Mesendoderm (in vitro differentiated cells): ENCODE measurements at regions not wholly inside any gene's neighbourhood (a gene's known extent, or its start where the extent isn't known, plus 50 kb on each side); places are given as distances from the start of the nearest gene placed in this dataset.

Experiments used
- DNase-seq: peaks from one replicate; pipeline ENCODE4 v3.0.0; 2013
- H2AK5ac ChIP-seq: 2 replicates; pipeline ENCODE4 v1.6.1; 2013; ENCODE audit warnings: low read length, inconsistent platforms
- H2BK120ac ChIP-seq: 2 replicates; pipeline ENCODE4 v1.6.1; 2013; ENCODE audit warnings: low read depth, mild to moderate bottlenecking, low read length, moderate library complexity, mixed read lengths
- H2BK15ac ChIP-seq: replicated peaks from 2 replicates; pipeline ENCODE4 v1.6.1; 2013; ENCODE audit warnings: low read depth, mild to moderate bottlenecking, moderate library complexity
- H2BK5ac ChIP-seq: 2 replicates; pipeline ENCODE4 v1.6.1; 2013; ENCODE audit warnings: low read length, inconsistent platforms
- H3K18ac ChIP-seq: 2 replicates; pipeline ENCODE4 v1.6.1; 2013; ENCODE audit warnings: mild to moderate bottlenecking, low read length, mixed read lengths
- H3K23ac ChIP-seq: one replicate; pipeline ENCODE4 v1.6.1; 2013; ENCODE audit warnings: low read length
- H3K27ac ChIP-seq: 2 replicates; pipeline ENCODE4 v1.5.1; 2013; ENCODE audit warnings: low read depth, mild to moderate bottlenecking, inconsistent platforms, low read length, moderate library complexity
- H3K27me3 ChIP-seq: 2 replicates; pipeline ENCODE4 v1.6.1; 2013; ENCODE audit warnings: low read length, control low read depth, mild to moderate bottlenecking, inconsistent platforms; ENCODE audit not compliant: insufficient read depth, poor library complexity
- H3K36me3 ChIP-seq: 2 replicates; pipeline ENCODE4 v1.6.1; 2013; ENCODE audit warnings: low read length, inconsistent platforms; ENCODE audit not compliant: control insufficient read depth, insufficient read depth
- H3K4ac ChIP-seq: one replicate; pipeline ENCODE4 v1.6.1; 2013; ENCODE audit warnings: low read depth, mild to moderate bottlenecking, low read length, moderate library complexity
- H3K4me1 ChIP-seq: 2 replicates; pipeline ENCODE4 v1.6.1; 2013; ENCODE audit warnings: low read depth, low read length, inconsistent platforms; ENCODE audit not compliant: control insufficient read depth
- H3K4me2 ChIP-seq: 2 replicates; pipeline ENCODE4 v1.6.1; 2013; ENCODE audit warnings: low read length
- H3K4me3 ChIP-seq: 2 replicates; pipeline ENCODE4 v1.5.1; 2013; ENCODE audit warnings: mild to moderate bottlenecking, low read length
- H3K56ac ChIP-seq: one replicate; pipeline ENCODE4 v1.6.1; 2013; ENCODE audit warnings: low read length
- H3K79me1 ChIP-seq: 2 replicates; pipeline ENCODE4 v1.6.1; 2013; ENCODE audit warnings: low read length, inconsistent platforms
- H3K79me2 ChIP-seq: 2 replicates; pipeline ENCODE4 v1.6.1; 2013; ENCODE audit warnings: mild to moderate bottlenecking, low read length; ENCODE audit not compliant: control insufficient read depth, insufficient read depth
- H3K9ac ChIP-seq: 2 replicates; pipeline ENCODE4 v1.6.1; 2013; ENCODE audit warnings: low read length, inconsistent platforms
- H4K5ac ChIP-seq: one replicate; pipeline ENCODE4 v1.6.1; 2013; ENCODE audit warnings: low read length
- H4K8ac ChIP-seq: one replicate; pipeline ENCODE4 v1.6.1; 2013; ENCODE audit warnings: low read depth, mild to moderate bottlenecking, control low read depth, low read length, moderate library complexity
- WGBS: extraction: QIAGEN DNeasy Blood & Tissue Kit; methylation state at CpG from one replicate; pipeline ENCODE4 v1.1.7; 2013; ENCODE audit warnings: low lambda C conversion rate, missing lambda C conversion rate; ENCODE audit not compliant: insufficient coverage; ENCODE audit errors: extremely low coverage; 5-methylcytosine and 5-hydroxymethylcytosine counted together

DNA sequence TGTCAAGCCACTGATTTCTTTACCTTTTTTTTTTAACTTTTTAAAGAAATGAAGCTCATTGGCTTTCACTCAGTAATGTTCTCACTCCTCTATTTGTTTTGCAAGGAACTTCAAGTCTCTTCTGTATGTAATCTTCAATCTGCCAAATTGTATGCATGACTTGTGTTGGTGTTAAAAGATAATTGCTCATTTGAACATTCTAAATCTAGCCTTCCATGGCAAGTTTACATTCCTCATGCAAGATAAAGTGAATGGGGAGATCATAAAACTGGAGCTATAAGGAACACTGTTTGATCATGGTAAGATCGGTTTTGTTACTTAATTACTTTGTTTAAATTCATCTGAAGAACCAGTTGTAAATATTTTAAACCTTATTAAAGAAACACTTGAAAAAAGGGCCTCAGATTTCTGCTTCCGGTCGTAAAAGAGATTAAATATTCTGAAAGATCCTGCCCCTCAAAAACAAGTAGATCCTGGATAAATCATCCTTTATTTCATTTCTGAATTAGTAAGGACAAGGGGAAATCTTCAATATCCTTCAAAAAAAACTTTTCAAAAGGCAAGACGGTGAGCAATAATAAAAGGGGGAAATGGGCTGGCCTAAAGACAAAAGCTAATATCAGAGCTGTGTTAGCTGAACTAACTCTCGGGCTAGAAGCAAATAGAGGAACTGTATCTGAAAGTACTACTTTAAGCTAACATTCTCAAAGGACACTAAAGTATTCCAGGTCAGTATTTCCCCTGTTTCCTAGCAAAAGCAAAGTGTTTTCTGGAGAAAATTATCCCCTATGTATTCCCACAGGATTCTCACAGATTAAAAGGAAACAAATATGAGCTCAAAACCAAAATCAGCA is 107.0 kb upstream of the ATP11B start:
- Histone ChIP-seq H3K27me3 (no peaks in the 10 kb centered on the region), H3K4ac (no peak overlapping the region), H2AK5ac (no peak overlapping the region), H2BK120ac (no peak overlapping the region), H2BK15ac (no peak overlapping the region), H3K79me2 (no peaks in the 10 kb centered on the region), H3K4me1 (no peaks in the 10 kb centered on the region), H3K56ac (no peak overlapping the region), H4K5ac (no peak overlapping the region), H3K9ac (no peak overlapping the region), H3K23ac (no peak overlapping the region), H3K18ac (no peak overlapping the region), H3K79me1 (no peaks in the 10 kb centered on the region), H3K27ac (no peak overlapping the region), H3K4me2 (no peak overlapping the region), H2BK5ac (no peak overlapping the region), H3K36me3 (no peaks in the 10 kb centered on the region), H3K4me3 (no peak overlapping the region), H4K8ac (no peak overlapping the region)
- peak; percentile 14 for DNase-seq
- WGBS: no CpG with 5 or more reads among the region's 5 CpGs

DNA sequence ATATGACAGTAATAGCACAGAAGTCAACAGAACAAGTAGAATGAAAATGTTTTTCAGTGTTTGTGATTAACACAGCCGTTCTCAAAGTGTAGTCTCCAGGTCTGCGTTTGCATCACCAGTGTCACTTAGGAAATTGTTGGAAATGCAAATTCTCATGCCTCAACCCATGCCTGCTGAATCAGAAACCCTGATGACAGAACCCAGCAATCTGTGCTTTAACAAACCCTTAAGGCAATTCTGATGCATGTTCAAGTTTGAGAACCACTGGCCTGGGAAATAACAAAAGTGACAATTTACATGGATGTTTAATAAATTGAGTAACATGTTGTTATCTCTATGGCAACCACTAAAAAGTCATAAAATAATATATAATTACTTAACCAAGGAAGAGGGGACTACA is 103.1 kb upstream of the ATP11B start:
- Histone ChIP-seq H3K36me3 (no peaks in the 10 kb centered on the region), H4K5ac (no peak overlapping the region), H3K56ac (no peak overlapping the region), H3K18ac (no peak overlapping the region), H2BK120ac (no peak overlapping the region), H3K79me1 (no peaks in the 10 kb centered on the region), H2AK5ac (no peak overlapping the region), H3K4ac (no peak overlapping the region), H3K79me2 (no peaks in the 10 kb centered on the region), H3K4me3 (no peak overlapping the region), H3K23ac (no peak overlapping the region), H3K4me1 (no peaks in the 10 kb centered on the region), H3K9ac (no peak overlapping the region), H3K27me3 (no peaks in the 10 kb centered on the region), H2BK5ac (no peak overlapping the region), H3K27ac (no peak overlapping the region), H4K8ac (no peak overlapping the region), H3K4me2 (no peak overlapping the region), H2BK15ac (no peak overlapping the region)
- DNase-seq: peak; percentile 20
- no CpG with 5 or more reads among the region's 2 CpGs for WGBS

DNA sequence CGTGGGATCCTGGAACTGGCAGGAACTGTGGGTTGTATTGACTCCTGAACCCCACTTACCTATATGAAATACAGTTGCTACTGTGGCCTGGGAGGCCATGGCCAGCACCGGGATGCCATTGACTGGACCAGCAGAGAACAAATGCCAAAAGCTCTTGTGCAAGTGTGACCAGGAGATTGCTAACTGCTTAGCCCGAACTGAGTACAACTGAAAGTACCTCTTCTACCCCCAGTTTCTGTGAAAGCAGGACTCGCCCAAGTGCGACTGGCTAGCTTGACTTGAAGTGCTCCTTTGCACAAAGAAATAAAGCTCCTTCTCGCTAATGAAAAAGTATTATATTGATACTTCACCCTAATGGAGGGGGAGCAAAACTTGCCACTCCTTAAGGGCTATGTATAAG is 101.3 kb upstream of the ATP11B start:
- Histone ChIP-seq H2AK5ac (no peak overlapping the region), H3K79me1 (no peaks in the 10 kb centered on the region), H3K27ac (no peak overlapping the region), H3K27me3 (no peaks in the 10 kb centered on the region), H3K4me3 (no peak overlapping the region), H3K4me2 (no peak overlapping the region), H3K56ac (no peak overlapping the region), H4K8ac (no peak overlapping the region), H3K4me1 (no peaks in the 10 kb centered on the region), H2BK5ac (no peak overlapping the region), H2BK15ac (no peak overlapping the region), H3K9ac (no peak overlapping the region), H3K4ac (no peak overlapping the region), H4K5ac (no peak overlapping the region), H3K23ac (no peak overlapping the region), H3K36me3 (no peaks in the 10 kb centered on the region), H2BK120ac (no peak overlapping the region), H3K79me2 (no peaks in the 10 kb centered on the region), H3K18ac (no peak overlapping the region)
- WGBS: no CpG with 5 or more reads among the region's 6 CpGs
- no peak for DNase-seq

DNA sequence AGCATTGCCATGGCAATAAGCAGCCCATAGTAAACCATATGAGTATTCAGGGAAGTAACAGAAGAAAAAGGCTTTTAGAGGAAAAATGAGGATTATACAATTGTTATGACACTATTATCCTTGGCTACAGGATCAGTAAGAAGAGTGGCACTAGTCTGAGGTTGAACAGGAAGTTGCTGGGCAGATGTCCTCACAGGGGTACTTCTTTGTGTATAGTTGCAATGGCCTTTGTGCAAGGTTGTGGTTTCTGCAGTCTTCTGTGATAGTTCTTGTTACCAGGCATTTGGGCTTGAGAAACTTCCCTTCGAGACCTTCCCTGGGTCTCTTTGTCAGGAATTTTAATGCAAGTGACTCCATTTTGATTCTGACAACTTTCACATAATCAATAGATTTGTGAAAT is 100.6 kb upstream of the ATP11B start:
- Histone ChIP-seq H3K36me3 (no peaks in the 10 kb centered on the region), H3K4me2 (no peak overlapping the region), H2BK5ac (no peak overlapping the region), H3K4ac (no peak overlapping the region), H3K4me1 (no peaks in the 10 kb centered on the region), H3K18ac (no peak overlapping the region), H2BK120ac (no peak overlapping the region), H3K56ac (no peak overlapping the region), H2AK5ac (no peak overlapping the region), H3K27ac (no peak overlapping the region), H3K9ac (no peak overlapping the region), H3K27me3 (no peaks in the 10 kb centered on the region), H3K23ac (no peak overlapping the region), H3K4me3 (no peak overlapping the region), H3K79me2 (no peaks in the 10 kb centered on the region), H3K79me1 (no peaks in the 10 kb centered on the region), H2BK15ac (no peak overlapping the region), H4K5ac (no peak overlapping the region), H4K8ac (no peak overlapping the region)
- no peak for DNase-seq
- WGBS: no CpG with 5 or more reads among the region's 1 CpG

DNA sequence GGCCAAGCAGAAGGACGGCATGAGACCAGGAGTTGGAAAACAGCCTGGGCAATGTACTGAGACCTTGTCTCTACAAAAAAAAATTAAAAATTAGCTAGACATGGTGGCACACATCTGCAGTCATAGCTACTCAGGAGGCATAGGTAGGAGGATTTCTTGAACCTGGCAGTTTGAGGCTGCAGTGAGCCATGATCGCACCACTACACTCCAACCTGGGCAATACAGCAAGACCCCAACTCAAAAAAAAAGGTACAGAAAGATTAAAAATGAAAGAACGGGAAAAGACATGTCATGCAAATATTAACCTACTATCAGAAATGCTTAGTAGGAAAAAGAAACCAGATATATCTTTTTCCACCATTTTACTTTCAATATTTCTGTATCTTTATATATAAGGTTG is 99.6 kb upstream of the ATP11B start:
- no peak overlapping the region for H3K27ac ChIP-seq
- no peak overlapping the region for H3K9ac ChIP-seq
- no peak for DNase-seq
- H4K5ac ChIP-seq: no peak overlapping the region
- H3K79me2 ChIP-seq: no peaks in the 10 kb centered on the region
- H3K4me2 ChIP-seq: no peak overlapping the region
- H3K18ac ChIP-seq: no peak overlapping the region
- no peak overlapping the region for H3K23ac ChIP-seq
- no peak overlapping the region for H4K8ac ChIP-seq
- no peak overlapping the region for H3K4me3 ChIP-seq
- no peak overlapping the region for H2AK5ac ChIP-seq
- H3K56ac ChIP-seq: no peak overlapping the region
- no peak overlapping the region for H2BK15ac ChIP-seq
- H3K36me3 ChIP-seq: no peaks in the 10 kb centered on the region
- no CpG with 5 or more reads among the region's 3 CpGs for WGBS
- no peaks in the 10 kb centered on the region for H3K27me3 ChIP-seq
- H3K4me1 ChIP-seq: no peaks in the 10 kb centered on the region
- no peak overlapping the region for H2BK5ac ChIP-seq
- H3K79me1 ChIP-seq: no peaks in the 10 kb centered on the region
- no peak overlapping the region for H3K4ac ChIP-seq
- no peak overlapping the region for H2BK120ac ChIP-seq

DNA sequence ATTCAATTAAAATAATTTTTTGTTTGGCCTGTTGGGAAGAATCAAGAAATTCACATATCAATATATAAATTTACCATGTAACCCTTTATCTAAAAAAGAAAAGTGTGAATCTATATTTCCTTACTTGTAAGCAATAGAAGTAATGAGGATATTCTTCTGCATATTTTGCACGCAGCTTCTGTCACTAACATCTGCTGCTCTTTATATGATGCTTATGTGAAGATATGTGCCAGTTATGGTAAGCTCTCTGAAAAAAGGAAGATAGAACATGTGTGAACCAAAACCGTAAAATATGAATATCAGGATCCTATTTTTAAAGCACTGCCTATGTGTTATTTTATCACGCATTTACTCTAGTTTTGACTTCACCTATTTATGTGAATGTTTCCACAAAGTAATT is 96.4 kb upstream of the ATP11B start:
- H4K8ac ChIP-seq: no peak overlapping the region
- no peak overlapping the region for H2BK120ac ChIP-seq
- no peak overlapping the region for H3K27ac ChIP-seq
- H3K9ac ChIP-seq: no peak overlapping the region
- no peak overlapping the region for H3K4ac ChIP-seq
- no peaks in the 10 kb centered on the region for H3K36me3 ChIP-seq
- no peak overlapping the region for H3K4me2 ChIP-seq
- no peak overlapping the region for H3K23ac ChIP-seq
- no peaks in the 10 kb centered on the region for H3K4me1 ChIP-seq
- H3K56ac ChIP-seq: no peak overlapping the region
- no peaks in the 10 kb centered on the region for H3K79me2 ChIP-seq
- H3K79me1 ChIP-seq: no peaks in the 10 kb centered on the region
- H2BK5ac ChIP-seq: no peak overlapping the region
- H3K4me3 ChIP-seq: no peak overlapping the region
- no peak overlapping the region for H3K18ac ChIP-seq
- no peak overlapping the region for H2AK5ac ChIP-seq
- no CpG with 5 or more reads among the region's 3 CpGs for WGBS
- no peaks in the 10 kb centered on the region for H3K27me3 ChIP-seq
- DNase-seq: no peak
- H4K5ac ChIP-seq: no peak overlapping the region
- no peak overlapping the region for H2BK15ac ChIP-seq
